HG02870 (cell line): ENCODE measurements at regions not wholly inside any gene's neighbourhood (a gene's known extent, or its start where the extent isn't known, plus 50 kb on each side); places are given as distances from the start of the nearest gene placed in this dataset.
A peak's percentile ranks its signal among the peaks of the same experiment; 100 is the strongest.

Experiments
- ATAC-seq: cut with Tn5 transposase; IDR thresholded peaks from one replicate; pipeline ENCODE4 v1.9.1; 2021; ENCODE audit warnings: mild to moderate bottlenecking, moderate library complexity; ENCODE audit not compliant: unreplicated experiment

- ATAC-seq: no peak
These were observed 482.5 kb downstream of the NUP35 start for GRCh38 chr2:183606718-183607085.

DNA sequence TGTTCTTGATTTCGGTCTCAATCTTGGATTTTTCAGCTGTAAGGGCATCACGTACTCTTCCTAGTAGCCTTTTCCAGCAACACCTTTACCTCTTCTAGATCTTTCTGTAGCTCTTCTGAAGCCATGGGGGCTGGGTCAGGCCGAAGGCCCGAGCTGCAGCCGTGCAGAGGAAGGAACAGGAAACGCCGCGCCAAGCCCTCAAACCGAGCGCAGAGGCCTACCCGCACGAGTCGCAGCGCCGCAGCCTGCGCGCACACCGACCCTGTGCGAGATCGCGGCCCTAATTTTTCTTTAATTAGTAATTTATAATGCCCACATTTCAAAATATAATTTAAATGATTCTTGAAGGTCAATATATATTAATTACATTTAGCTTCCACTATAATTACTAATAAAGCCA is 483.8 kb downstream of the NUP35 start:
- no peak for ATAC-seq

DNA sequence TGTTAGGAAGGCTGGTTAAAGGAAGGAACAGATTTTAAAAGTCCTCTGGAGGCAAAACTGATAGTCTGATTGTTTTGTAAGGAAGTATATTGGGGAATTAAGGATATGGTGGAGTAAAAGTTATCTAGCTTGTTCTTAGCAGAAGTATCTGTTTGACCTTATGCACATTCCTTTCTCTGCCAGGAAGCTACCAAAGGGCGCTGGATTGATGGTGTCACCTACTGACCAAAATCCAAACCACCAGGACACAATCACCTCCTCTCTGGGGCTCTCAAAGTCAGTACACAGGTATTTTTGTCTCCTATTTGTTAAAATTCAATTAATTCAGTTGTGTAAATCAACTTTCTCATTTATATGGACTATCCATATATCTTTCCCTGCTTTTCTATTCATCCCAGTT is 484.5 kb downstream of the NUP35 start:
- no peak for ATAC-seq

GRCh38 chr2:183610724-183611123 is 486.5 kb downstream of the NUP35 start:
- ATAC-seq: no peak

DNA sequence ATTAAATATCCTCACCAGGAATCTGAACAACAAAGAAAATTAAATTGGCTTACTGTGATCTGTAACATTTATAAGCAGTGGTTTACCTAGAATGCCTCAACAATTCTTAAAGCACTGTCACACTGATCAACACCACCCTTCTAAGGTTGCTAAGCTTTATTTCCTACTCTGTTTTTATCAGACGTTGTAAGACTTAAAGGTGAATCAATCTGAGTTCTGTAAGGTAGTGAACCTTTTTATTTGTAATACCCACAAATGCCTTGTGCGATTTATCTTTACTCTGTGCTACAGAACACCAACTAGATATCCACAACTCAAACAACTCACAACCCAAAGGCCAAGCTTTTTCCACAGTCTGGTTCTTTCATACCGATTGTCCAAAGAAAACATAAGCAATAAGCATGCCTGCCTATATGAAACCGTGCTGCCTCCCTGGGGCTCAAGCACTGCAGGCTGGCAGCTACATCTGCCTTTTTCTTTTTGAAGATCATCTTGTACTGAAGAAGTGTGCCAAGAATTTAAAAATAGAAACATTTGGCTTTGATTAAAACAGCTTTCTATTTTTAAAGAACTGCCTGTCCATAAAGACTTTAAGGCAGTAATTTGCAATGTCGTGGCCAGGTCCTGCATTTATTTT is 490.7 kb downstream of the NUP35 start:
- no peak for ATAC-seq

- no peak for ATAC-seq
These were observed 499.0 kb downstream of the NUP35 start for GRCh38 chr2:183623227-183623626.

DNA sequence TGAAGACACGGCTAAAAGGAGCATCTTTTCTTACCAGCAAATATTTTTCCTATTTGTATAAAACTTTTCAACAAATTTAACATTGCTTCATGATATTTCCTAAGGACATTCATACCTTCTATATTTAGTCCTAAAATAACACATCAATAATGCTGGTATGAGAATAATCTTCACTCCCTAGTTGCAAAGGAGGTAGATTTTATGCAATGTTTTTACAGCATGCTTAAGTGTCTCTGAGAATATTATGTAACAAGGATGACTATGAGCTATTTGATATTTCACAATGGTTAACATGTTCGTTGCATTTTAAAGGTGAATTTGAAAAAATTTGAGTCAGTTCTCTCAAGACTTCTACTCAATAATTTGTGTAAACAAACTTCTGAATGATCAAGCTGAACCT is 506.7 kb downstream of the NUP35 start:
- ATAC-seq: no peak

GRCh38 chr2:183656121-183656520 is 531.9 kb downstream of the NUP35 start:
- ATAC-seq: no peak

DNA sequence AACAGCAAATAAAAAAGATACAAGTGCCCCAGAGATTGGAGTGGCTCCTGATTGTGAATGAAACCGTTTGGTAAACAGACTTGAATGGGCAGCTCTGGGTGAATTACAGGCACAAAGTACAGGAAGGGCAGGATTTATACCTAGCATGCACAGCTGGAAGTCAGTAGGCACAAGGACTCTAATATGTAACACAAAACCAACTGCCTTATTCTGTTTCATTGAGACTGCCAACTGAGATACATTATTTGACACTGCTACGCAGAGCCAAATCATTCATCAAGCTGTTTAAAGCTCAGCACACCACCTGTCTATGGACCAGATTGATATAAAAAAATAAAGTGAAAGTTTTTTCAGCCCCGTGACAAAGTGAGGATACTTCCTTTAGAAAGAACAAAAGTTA is 541.2 kb downstream of the NUP35 start:
- ATAC-seq: no peak

DNA sequence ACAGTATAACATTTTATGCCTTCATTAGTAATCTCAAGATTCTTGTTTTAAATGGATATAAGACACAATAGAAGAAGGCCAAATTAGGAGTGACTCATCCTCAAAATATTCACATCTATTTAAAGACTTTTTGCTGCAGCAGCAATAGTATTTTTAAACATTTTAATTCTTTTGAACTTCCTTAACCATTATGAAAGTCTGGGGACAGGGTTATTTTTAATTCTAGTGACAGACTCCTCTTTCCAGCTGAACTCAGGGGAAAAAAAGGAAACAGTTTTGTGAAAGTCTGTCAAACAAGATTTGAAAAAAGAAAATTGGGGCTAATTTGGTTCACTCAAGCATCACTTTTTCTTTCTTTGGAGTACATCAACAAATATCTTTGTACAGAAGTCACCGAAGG is 541.8 kb downstream of the NUP35 start:
- ATAC-seq: no peak

DNA sequence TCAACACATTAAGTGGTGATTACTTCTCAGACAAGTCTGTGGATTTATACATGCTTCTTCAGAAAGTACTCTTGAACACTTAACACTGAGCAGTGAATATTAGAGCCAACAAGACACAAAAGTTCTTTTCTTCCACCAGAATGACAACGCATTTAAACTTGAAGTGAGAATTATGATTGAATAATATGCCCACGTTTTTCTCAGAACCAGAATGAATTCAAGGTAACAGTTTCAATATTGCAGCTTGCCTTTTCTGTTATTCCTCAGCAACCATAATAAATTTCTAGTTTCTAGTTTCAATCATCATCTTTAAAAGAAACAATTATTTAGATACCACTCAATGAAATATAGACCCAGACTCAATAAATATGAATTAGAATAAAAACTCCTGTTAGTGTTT is 547.0 kb downstream of the NUP35 start:
- peak; percentile 64 for ATAC-seq

- no peak for ATAC-seq
These were observed 554.7 kb downstream of the NUP35 start for GRCh38 chr2:183678908-183679307.

GRCh38 chr2:183680573-183680972 is 556.3 kb downstream of the NUP35 start:
- ATAC-seq: no peak

GRCh38 chr2:183684686-183685085 is 560.4 kb downstream of the NUP35 start:
- ATAC-seq: no peak

- ATAC-seq: no peak
These were observed 571.8 kb downstream of the NUP35 start for GRCh38 chr2:183696028-183696427.

DNA sequence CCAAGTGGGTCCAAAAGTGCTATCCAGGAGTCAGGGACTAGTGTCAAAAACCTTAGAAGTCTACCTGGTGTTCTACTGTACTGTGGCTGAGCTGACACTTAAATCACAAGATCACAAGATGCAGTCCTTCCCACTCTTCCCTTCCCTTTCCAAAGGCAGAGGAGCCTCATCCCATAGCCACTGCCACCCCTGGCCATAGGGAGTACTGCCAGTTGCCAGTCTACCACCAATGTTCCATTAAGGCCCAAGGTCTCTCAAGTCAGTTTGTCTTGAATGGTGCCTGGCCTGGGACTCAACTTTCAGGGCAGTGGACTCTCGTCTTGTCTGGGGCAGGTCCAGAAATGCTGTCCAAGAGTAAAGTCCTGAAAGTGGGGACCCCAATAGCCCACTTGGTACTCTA is 585.6 kb downstream of the NUP35 start:
- ATAC-seq: no peak

GRCh38 chr2:183718246-183718645 is 594.0 kb downstream of the NUP35 start:
- ATAC-seq: no peak

- ATAC-seq: no peak
These were observed 599.0 kb downstream of the NUP35 start for GRCh38 chr2:183723278-183723677.

DNA sequence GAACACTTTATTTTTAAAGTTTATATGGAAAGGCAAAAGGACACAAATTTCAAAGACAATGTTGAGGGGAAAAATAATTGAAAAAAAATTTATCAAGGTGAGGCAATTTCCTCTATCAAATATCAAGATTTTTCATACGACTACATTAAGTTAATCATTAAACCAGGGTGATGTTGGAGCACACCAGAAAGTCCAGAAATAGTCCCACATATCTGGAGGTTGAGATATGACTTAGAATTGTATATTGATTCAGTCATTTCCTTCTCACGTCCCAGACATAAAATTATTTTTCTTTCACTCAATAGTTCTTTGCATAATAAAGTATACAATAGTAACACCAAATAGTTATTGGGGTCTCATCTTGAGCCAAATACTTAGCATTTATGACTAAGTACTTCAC is 605.1 kb downstream of the NUP35 start:
- no peak for ATAC-seq

DNA sequence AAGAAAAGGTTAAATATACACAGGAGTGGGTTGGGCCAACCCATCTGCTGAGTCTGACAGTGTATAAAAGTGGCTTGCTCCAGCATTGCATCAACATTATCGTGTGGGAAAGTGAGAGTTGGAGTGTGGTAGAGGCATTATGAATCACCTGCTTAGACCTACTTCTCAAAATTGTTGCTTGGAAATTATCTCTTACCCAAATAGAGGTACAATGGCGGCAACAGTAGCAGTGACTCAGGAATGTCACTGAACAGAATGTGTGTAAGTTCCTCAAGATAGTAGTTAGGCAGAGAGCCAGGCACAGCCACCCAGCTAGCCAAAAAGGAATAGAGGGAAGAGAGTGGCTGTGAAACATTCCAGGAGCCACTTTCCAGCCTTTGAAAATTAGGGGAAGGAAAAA is 616.0 kb downstream of the NUP35 start:
- no peak for ATAC-seq

GRCh38 chr2:183752571-183752970 is 628.3 kb downstream of the NUP35 start:
- no peak for ATAC-seq

DNA sequence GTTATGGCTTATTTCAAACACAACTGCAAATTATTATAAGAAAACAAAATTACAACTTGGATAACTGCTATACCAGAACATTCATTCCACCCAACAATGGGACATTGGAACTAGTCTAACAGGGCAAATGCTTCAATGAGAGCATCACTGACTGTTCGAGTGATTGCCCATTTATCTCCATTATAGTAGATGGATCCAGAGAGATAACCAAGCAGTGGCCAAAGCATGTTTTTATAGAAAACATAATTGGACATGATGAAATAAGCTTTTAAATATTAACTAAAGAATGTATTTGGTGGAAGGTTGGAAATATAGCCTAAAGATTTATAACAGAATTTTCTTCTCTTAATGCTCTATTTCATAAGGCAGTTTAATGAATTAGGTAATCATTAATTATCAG is 634.8 kb downstream of the NUP35 start:
- ATAC-seq: no peak

GRCh38 chr2:183773775-183774174 is 649.5 kb downstream of the NUP35 start:
- no peak for ATAC-seq

- ATAC-seq: no peak
These were observed 655.8 kb downstream of the NUP35 start for GRCh38 chr2:183780072-183780471.
